A673 (cell line): ENCODE measurements at regions not wholly inside any gene's neighbourhood (a gene's known extent, or its start where the extent isn't known, plus 50 kb on each side); places are given as distances from the start of the nearest gene placed in this dataset.

Experiments
- CTCF ChIP-seq: fragments of 300-800, 200-600 bp; sonication (generic); conservative IDR thresholded peaks from 2 replicates; pipeline ENCODE4 v1.5.1; 2017; ENCODE audit warnings: low read depth, mild to moderate bottlenecking, antibody characterized with exemption, low read length, moderate library complexity, mixed read lengths
- EZH2 ChIP-seq: fragments of 200-600 bp; sonication (generic); IDR thresholded peaks from 2 replicates; pipeline ENCODE4 v1.6.1; 2017; ENCODE audit warnings: borderline replicate concordance, low read depth, mild to moderate bottlenecking, mixed read lengths, antibody characterized with exemption, low read length; ENCODE audit not compliant: poor library complexity, severe bottlenecking

GRCh38 chr2:38507712-38508111, 95.0 kb downstream of the HNRNPLL start:
- no peak for TF ChIP-seq CTCF
- no peak for TF ChIP-seq EZH2
